ENCODE measurements at regions not wholly inside any gene's neighbourhood (a gene's known extent, or its start where the extent isn't known, plus 50 kb on each side); places are given as distances from the start of the nearest gene placed in this dataset.

GRCh38 chr1:199667089-199667488 is 360.4 kb upstream of the NR5A2 start:
- DNase-seq (ENCODE audit: insufficient read length, low spot score) (no peak), FAIRE-seq (no peak)
- no peak for TF ChIP-seq POLR2AphosphoS5 (IDR thresholded peaks at IDR 0.05; ENCODE audit: low read depth, low read length)
- no peak for TF ChIP-seq POLR2A (IDR thresholded peaks at IDR 0.05; ENCODE audit: low read depth, low read length)
- no peak for TF ChIP-seq SPI1 (IDR thresholded peaks at IDR 0.05; ENCODE audit: low read depth, low read length)
- TF ChIP-seq TAF1 (IDR thresholded peaks at IDR 0.05; ENCODE audit: low read depth, low read length) = no peak
- no peak for TF ChIP-seq PAX5 (IDR thresholded peaks at IDR 0.05; ENCODE audit: insufficient read depth, low read length, severe bottlenecking)
- no peak for TF ChIP-seq POU2F2 (IDR thresholded peaks at IDR 0.05; ENCODE audit: low read depth, low read length)

- FAIRE-seq = no peak
- TF ChIP-seq POU2F2 (IDR thresholded peaks at IDR 0.05; ENCODE audit: low read depth, low read length) = no peak
- no peak for TF ChIP-seq POLR2AphosphoS5 (IDR thresholded peaks at IDR 0.05; ENCODE audit: low read depth, low read length)
- no peak for TF ChIP-seq PAX5 (IDR thresholded peaks at IDR 0.05; ENCODE audit: insufficient read depth, low read length, severe bottlenecking)
- no peak for TF ChIP-seq SPI1 (IDR thresholded peaks at IDR 0.05; ENCODE audit: low read depth, low read length)
- no peak for TF ChIP-seq POLR2A (IDR thresholded peaks at IDR 0.05; ENCODE audit: low read depth, low read length)
- no peak for TF ChIP-seq TAF1 (IDR thresholded peaks at IDR 0.05; ENCODE audit: low read depth, low read length)
- DNase-seq (ENCODE audit: insufficient read length, low spot score) = no peak
Observed at GRCh38 chr1:199669916-199670315, 357.6 kb upstream of the NR5A2 start.

- no peak for FAIRE-seq
- no peak for TF ChIP-seq SPI1 (IDR thresholded peaks at IDR 0.05; ENCODE audit: low read depth, low read length)
- no peak for TF ChIP-seq POLR2AphosphoS5 (IDR thresholded peaks at IDR 0.05; ENCODE audit: low read depth, low read length)
- no peak for DNase-seq (ENCODE audit: insufficient read length, low spot score)
Observed at GRCh38 chr1:199671684-199672083, 355.8 kb upstream of the NR5A2 start.

- DNase-seq (ENCODE audit: insufficient read length, low spot score) (no peak), FAIRE-seq (no peak)
- no peak for TF ChIP-seq POLR2AphosphoS5 (IDR thresholded peaks at IDR 0.05; ENCODE audit: low read depth, low read length)
- TF ChIP-seq POLR2A (IDR thresholded peaks at IDR 0.05; ENCODE audit: low read depth, low read length) = no peak
- no peak for TF ChIP-seq PAX5 (IDR thresholded peaks at IDR 0.05; ENCODE audit: insufficient read depth, low read length, severe bottlenecking)
Observed at GRCh38 chr1:199675937-199676336, 351.6 kb upstream of the NR5A2 start.

- DNase-seq (ENCODE audit: insufficient read length, low spot score) (no peak), FAIRE-seq (no peak)
- TF ChIP-seq TAF1 (IDR thresholded peaks at IDR 0.05; ENCODE audit: low read depth, low read length) (no peak), POLR2AphosphoS5 (IDR thresholded peaks at IDR 0.05; ENCODE audit: low read depth, low read length) (no peak), POLR2A (IDR thresholded peaks at IDR 0.05; ENCODE audit: low read depth, low read length) (no peak)
Observed at GRCh38 chr1:199678771-199679170, 348.7 kb upstream of the NR5A2 start.

- TF ChIP-seq SPI1 (IDR thresholded peaks at IDR 0.05; ENCODE audit: low read depth, low read length) = no peak
- FAIRE-seq (no peak), DNase-seq (ENCODE audit: insufficient read length, low spot score) (no peak)
Observed at GRCh38 chr1:199682081-199682480, 345.4 kb upstream of the NR5A2 start.

- DNase-seq (ENCODE audit: insufficient read length, low spot score) = peak; percentile 6
- FAIRE-seq = peak; percentile 91
- no peak for TF ChIP-seq POLR2AphosphoS5 (IDR thresholded peaks at IDR 0.05; ENCODE audit: low read depth, low read length)
- TF ChIP-seq PAX5 (IDR thresholded peaks at IDR 0.05; ENCODE audit: insufficient read depth, low read length, severe bottlenecking) = no peak
- TF ChIP-seq SPI1 (IDR thresholded peaks at IDR 0.05; ENCODE audit: low read depth, low read length) = no peak
- no peak for TF ChIP-seq TAF1 (IDR thresholded peaks at IDR 0.05; ENCODE audit: low read depth, low read length)
- TF ChIP-seq POU2F2 (IDR thresholded peaks at IDR 0.05; ENCODE audit: low read depth, low read length) = no peak
- no peak for TF ChIP-seq POLR2A (IDR thresholded peaks at IDR 0.05; ENCODE audit: low read depth, low read length)
Observed at GRCh38 chr1:199684686-199685273, 342.7 kb upstream of the NR5A2 start.

GRCh38 chr1:199685369-199685768 is 342.1 kb upstream of the NR5A2 start:
- TF ChIP-seq POU2F2 (IDR thresholded peaks at IDR 0.05; ENCODE audit: low read depth, low read length) = no peak
- no peak for TF ChIP-seq POLR2AphosphoS5 (IDR thresholded peaks at IDR 0.05; ENCODE audit: low read depth, low read length)
- no peak for TF ChIP-seq PAX5 (IDR thresholded peaks at IDR 0.05; ENCODE audit: insufficient read depth, low read length, severe bottlenecking)
- no peak for TF ChIP-seq TAF1 (IDR thresholded peaks at IDR 0.05; ENCODE audit: low read depth, low read length)
- TF ChIP-seq SPI1 (IDR thresholded peaks at IDR 0.05; ENCODE audit: low read depth, low read length) = no peak
- no peak for TF ChIP-seq POLR2A (IDR thresholded peaks at IDR 0.05; ENCODE audit: low read depth, low read length)
- FAIRE-seq (no peak), DNase-seq (ENCODE audit: insufficient read length, low spot score) (no peak)

- DNase-seq (ENCODE audit: insufficient read length, low spot score) (no peak), FAIRE-seq (no peak)
- no peak for TF ChIP-seq POU2F2 (IDR thresholded peaks at IDR 0.05; ENCODE audit: low read depth, low read length)
- no peak for TF ChIP-seq SPI1 (IDR thresholded peaks at IDR 0.05; ENCODE audit: low read depth, low read length)
- TF ChIP-seq PAX5 (IDR thresholded peaks at IDR 0.05; ENCODE audit: insufficient read depth, low read length, severe bottlenecking) = no peak
- TF ChIP-seq POLR2A (IDR thresholded peaks at IDR 0.05; ENCODE audit: low read depth, low read length) = no peak
- no peak for TF ChIP-seq TAF1 (IDR thresholded peaks at IDR 0.05; ENCODE audit: low read depth, low read length)
- TF ChIP-seq POLR2AphosphoS5 (IDR thresholded peaks at IDR 0.05; ENCODE audit: low read depth, low read length) = no peak
Observed at GRCh38 chr1:199687321-199687720, 340.2 kb upstream of the NR5A2 start.

- DNase-seq (ENCODE audit: insufficient read length, low spot score) (no peak), FAIRE-seq (no peak)
- TF ChIP-seq SPI1 (IDR thresholded peaks at IDR 0.05; ENCODE audit: low read depth, low read length) = no peak
- no peak for TF ChIP-seq POU2F2 (IDR thresholded peaks at IDR 0.05; ENCODE audit: low read depth, low read length)
- no peak for TF ChIP-seq POLR2AphosphoS5 (IDR thresholded peaks at IDR 0.05; ENCODE audit: low read depth, low read length)
- no peak for TF ChIP-seq PAX5 (IDR thresholded peaks at IDR 0.05; ENCODE audit: insufficient read depth, low read length, severe bottlenecking)
- TF ChIP-seq POLR2A (IDR thresholded peaks at IDR 0.05; ENCODE audit: low read depth, low read length) = no peak
- TF ChIP-seq TAF1 (IDR thresholded peaks at IDR 0.05; ENCODE audit: low read depth, low read length) = no peak
Observed at GRCh38 chr1:199688133-199688676, 339.3 kb upstream of the NR5A2 start.
